Nephron (organoid): ENCODE measurements at regions not wholly inside any gene's neighbourhood (a gene's known extent, or its start where the extent isn't known, plus 50 kb on each side); places are given as distances from the start of the nearest gene placed in this dataset.

Experiments
- H3K27ac Mint-ChIP-seq, 3 experiments: 2 replicates each; pipeline ENCODE4 v1.8.0; 2020; ENCODE audit warnings: mixed read lengths in 3 of 3, mild to moderate bottlenecking in 2 of 3, moderate library complexity in 1 of 3
- H3K27me3 Mint-ChIP-seq: 2 replicates; pipeline ENCODE4 v1.8.0; 2021; ENCODE audit warnings: low read depth, mild to moderate bottlenecking, moderate library complexity, mixed read lengths
- H3K36me3 Mint-ChIP-seq: 2 replicates; pipeline ENCODE4 v1.8.0; 2020; ENCODE audit warnings: low read depth, mixed read lengths
- H3K4me1 Mint-ChIP-seq: 2 replicates; pipeline ENCODE4 v1.8.0; 2020; ENCODE audit warnings: mixed read lengths
- H3K4me3 Mint-ChIP-seq, 3 experiments: 2 replicates each; pipeline ENCODE4 v1.8.0; 2020; ENCODE audit warnings: mild to moderate bottlenecking in 3 of 3, mixed read lengths in 3 of 3, moderate library complexity in 2 of 3
- H3K9me3 Mint-ChIP-seq: 2 replicates; pipeline ENCODE4 v1.8.0; 2020; ENCODE audit warnings: mixed read lengths
- CTCF ChIP-seq, 3 experiments: fragments of 200-600 bp; sonication (generic); IDR thresholded peaks; one replicate each; pipeline ENCODE4 v1.5.0; 2021; ENCODE audit warnings: antibody characterized with exemption in 3 of 3; ENCODE audit not compliant: unreplicated experiment in 3 of 3

GRCh38 chr13:99800011-99800410, 171.6 kb downstream of the ZIC5 start:
- no peaks in the 10 kb centered on the region for H3K27me3 Mint-ChIP-seq
- H3K9me3 Mint-ChIP-seq: no peaks in the 10 kb centered on the region
- no peak overlapping the region for H3K4me3 Mint-ChIP-seq

GRCh38 chr13:99798756-99799155, 172.8 kb downstream of the ZIC5 start:
- no peaks in the 10 kb centered on the region for H3K4me1 Mint-ChIP-seq
- no peaks in the 10 kb centered on the region for H3K9me3 Mint-ChIP-seq
- H3K36me3 Mint-ChIP-seq: no peaks in the 10 kb centered on the region
- no peaks in the 10 kb centered on the region for H3K27me3 Mint-ChIP-seq
- TF ChIP-seq CTCF (IDR thresholded peaks at IDR 0.05; ENCODE audit: unreplicated experiment in 3 of 3): no peak
- H3K4me3 Mint-ChIP-seq: no peak overlapping the region
- no peak overlapping the region for H3K27ac Mint-ChIP-seq

More at GRCh38 chr13:99800011-99800410, 171.6 kb downstream of the ZIC5 start:
- H3K4me1 Mint-ChIP-seq: no peaks in the 10 kb centered on the region
- no peak overlapping the region for H3K27ac Mint-ChIP-seq
- H3K36me3 Mint-ChIP-seq: no peaks in the 10 kb centered on the region
- TF ChIP-seq CTCF (IDR thresholded peaks at IDR 0.05; ENCODE audit: unreplicated experiment in 3 of 3): no peak

DNA sequence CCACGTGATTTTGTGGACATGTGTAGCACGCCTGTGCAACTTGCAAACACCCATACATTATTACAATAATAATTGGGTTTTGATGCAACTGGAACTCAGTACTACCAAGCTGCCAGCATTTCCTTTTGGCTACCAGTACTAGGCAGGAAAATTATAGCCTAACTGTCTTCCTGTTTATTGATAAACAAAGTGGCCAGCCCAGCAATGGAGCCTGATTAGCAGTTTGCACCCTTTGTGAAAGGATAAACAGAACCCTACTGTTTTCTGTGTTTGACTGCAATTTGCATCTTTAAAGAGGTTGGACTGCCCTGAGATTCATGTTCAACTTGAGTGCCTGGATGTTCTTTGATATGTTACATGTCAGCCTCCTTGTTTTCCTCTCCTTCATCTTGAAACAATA, 173.9 kb downstream of the ZIC5 start:
- Mint-ChIP-seq H3K4me3 (no peak overlapping the region), H3K9me3 (no peaks in the 10 kb centered on the region), H3K27ac (no peak overlapping the region), H3K4me1 (no peaks in the 10 kb centered on the region), H3K36me3 (no peaks in the 10 kb centered on the region), H3K27me3 (no peaks in the 10 kb centered on the region)
- no peak for TF ChIP-seq CTCF (IDR thresholded peaks at IDR 0.05; ENCODE audit: unreplicated experiment in 3 of 3)

DNA sequence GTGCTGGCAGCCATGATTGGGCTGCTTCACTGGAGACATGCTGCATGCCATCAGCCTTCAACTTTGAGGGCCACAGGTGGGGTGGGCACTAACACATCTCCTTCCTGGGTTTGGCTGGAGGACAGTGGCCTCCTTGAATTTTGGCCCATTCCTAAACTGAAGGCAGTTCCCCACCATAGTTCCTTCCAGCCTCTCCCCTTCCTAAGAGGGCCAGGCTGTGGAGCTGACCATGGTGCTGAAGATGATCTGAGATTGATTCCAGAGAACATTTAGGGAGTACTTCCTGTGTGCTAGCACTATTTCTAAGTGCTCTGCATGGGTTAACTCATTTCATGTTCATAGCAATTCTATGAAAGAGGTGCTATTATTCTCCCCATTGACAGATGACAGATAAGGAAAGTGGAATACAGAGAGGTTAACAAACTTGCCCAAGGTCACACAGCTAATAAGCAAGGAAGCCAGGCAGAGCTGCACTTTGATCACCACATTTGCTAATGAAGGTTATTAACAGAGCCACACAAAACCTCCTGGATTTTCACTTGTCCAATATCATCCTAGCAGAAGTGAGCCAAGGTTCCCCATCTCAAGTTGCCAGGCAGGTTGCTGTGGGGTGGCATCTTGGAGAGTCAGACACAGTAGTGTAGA, 175.3 kb downstream of the ZIC5 start:
- Mint-ChIP-seq H3K4me1 (no peaks in the 10 kb centered on the region), H3K27me3 (no peaks in the 10 kb centered on the region), H3K36me3 (no peaks in the 10 kb centered on the region), H3K27ac (no peak overlapping the region), H3K9me3 (no peaks in the 10 kb centered on the region), H3K4me3 (no peak overlapping the region)
- no peak for TF ChIP-seq CTCF (IDR thresholded peaks at IDR 0.05; ENCODE audit: unreplicated experiment in 3 of 3)

DNA sequence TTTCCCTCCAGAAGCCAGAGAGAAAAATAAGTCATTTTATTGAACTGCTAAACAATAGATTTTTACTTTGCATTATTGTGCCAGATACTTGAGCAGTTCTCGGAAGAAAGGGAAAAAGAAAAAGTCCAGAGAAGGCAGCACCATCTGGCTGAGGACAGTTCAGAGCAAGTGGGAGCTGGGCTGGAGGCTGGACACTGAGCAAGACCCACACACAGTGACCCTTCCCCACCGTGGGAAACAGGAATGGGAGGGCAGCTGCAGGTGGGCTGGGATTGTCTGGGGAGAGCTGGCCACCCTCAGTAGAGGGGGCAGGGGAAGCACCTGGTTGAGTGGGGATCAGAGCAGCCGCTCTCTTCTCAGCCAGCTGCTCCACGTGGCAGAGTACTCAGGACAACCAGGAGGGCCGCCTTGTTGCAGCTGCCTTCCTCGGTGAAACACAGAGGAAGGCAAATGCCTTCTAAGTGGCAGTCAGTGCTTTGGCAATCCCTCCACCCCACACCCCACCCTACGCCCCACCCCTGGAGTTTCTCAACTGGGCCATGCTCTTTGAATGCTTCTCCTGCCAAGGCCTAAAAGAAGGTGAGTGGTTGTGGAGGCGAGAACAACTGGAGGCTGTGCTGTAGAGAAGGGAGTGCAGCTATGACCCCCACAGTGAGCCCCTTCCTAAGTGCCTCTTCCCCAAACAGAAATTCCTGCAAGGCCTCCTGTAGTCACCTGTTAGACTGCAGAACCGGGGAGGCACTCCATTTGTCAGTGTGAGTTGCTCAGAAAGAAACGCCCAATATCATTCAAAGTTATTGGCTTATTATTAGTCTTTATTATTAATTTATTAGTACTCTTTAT, 179.3 kb downstream of the ZIC5 start:
- no peak for TF ChIP-seq CTCF (IDR thresholded peaks at IDR 0.05; ENCODE audit: unreplicated experiment in 3 of 3)
- H3K27me3 Mint-ChIP-seq: no peaks in the 10 kb centered on the region
- H3K4me3 Mint-ChIP-seq: no peak overlapping the region
- H3K36me3 Mint-ChIP-seq: no peaks in the 10 kb centered on the region
- H3K4me1 Mint-ChIP-seq: no peaks in the 10 kb centered on the region
- no peak overlapping the region for H3K27ac Mint-ChIP-seq
- H3K9me3 Mint-ChIP-seq: peaks cover 13% of the 10 kb centered on the region
